ENCODE measurements at regions not wholly inside any gene's neighbourhood (a gene's known extent, or its start where the extent isn't known, plus 50 kb on each side); places are given as distances from the start of the nearest gene placed in this dataset.

DNA sequence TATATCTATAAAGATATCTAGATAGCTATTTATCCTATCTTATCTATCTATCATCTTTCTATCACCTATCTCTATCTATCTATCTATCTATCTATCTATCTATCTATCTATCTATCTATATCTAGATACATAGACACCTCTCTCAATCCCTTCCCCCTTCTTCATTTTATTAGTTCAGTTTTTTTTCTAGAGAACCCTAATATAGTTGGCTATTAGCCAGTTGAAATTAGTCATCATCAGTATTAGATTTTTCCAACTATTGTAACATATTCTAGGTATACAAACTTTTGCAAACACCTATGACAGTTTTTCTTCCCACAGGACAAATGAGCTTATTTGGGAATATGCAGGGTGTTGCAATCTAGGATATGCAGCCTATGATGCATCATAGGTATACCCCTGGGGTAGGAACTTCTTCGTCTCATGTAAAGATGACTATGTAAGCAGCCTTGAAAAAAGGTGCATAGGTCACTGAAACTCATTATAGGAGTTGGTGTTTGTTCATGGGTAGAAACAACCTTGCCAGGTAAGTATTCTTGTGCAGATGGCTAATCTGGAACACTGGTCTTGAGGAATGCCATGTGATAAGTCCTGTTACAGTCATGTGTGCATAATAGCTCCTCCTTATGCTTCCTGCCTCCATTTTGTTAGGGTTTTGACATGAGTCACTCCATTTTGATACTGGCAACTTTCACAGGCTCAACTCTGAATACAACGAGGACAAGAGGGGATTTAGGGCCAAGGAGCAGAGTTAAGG, 160.7 kb upstream of the ZSWIM2 start:
- no peak overlapping the region for H3K27ac ChIP-seq
- ATAC-seq = no peak
- H3K4me3 ChIP-seq = no peak overlapping the region
- no peaks in the 10 kb centered on the region for H3K4me1 ChIP-seq
- WGBS, 2 donors (ENCODE audit: low coverage in 1 of 2) = 86 to 93% methylated on average over 2 of the region's 2 CpGs
- H3K27me3 ChIP-seq = no peaks in the 10 kb centered on the region
- TF ChIP-seq POLR2AphosphoS5 (IDR thresholded peaks at IDR 0.05) (no peak), POLR2A (IDR thresholded peaks at IDR 0.05) (no peak), EP300 (IDR thresholded peaks at IDR 0.05) (no peak)
- TF ChIP-seq, protein P1, sequence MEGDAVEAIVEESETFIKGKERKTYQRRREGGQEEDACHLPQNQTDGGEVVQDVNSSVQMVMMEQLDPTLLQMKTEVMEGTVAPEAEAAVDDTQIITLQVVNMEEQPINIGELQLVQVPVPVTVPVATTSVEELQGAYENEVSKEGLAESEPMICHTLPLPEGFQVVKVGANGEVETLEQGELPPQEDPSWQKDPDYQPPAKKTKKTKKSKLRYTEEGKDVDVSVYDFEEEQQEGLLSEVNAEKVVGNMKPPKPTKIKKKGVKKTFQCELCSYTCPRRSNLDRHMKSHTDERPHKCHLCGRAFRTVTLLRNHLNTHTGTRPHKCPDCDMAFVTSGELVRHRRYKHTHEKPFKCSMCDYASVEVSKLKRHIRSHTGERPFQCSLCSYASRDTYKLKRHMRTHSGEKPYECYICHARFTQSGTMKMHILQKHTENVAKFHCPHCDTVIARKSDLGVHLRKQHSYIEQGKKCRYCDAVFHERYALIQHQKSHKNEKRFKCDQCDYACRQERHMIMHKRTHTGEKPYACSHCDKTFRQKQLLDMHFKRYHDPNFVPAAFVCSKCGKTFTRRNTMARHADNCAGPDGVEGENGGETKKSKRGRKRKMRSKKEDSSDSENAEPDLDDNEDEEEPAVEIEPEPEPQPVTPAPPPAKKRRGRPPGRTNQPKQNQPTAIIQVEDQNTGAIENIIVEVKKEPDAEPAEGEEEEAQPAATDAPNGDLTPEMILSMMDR (IDR thresholded peaks at IDR 0.05) = no peak
- H3K9me3 ChIP-seq = no peaks in the 10 kb centered on the region
- H3K36me3 ChIP-seq = no peaks in the 10 kb centered on the region

DNA sequence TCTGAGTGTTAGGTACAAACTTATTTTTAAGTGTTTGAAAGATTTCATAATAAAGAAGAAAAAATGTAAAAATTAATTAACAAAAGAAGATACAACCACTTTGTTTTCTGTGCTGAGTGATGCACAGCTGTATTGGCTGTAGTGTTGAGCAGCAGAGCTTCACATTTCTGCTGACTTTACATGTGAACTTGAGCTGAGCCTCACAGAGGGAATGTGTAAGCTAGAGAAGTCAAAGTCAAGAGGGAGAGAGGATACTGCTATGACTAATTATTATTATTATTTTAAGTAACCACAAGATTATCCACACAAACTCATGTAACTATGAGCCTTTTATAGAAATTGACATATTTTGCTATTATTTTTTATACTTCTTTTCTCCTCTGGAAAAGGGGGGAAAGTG, 159.1 kb upstream of the ZSWIM2 start:
- no peaks in the 10 kb centered on the region for H3K9me3 ChIP-seq
- TF ChIP-seq, protein P1 (IDR thresholded peaks at IDR 0.05) = no peak
- no peak for TF ChIP-seq POLR2A (IDR thresholded peaks at IDR 0.05)
- no peaks in the 10 kb centered on the region for H3K36me3 ChIP-seq
- no peak overlapping the region for H3K27ac ChIP-seq
- H3K27me3 ChIP-seq = no peaks in the 10 kb centered on the region
- H3K4me3 ChIP-seq = no peak overlapping the region
- ATAC-seq = no peak
- no peaks in the 10 kb centered on the region for H3K4me1 ChIP-seq

DNA sequence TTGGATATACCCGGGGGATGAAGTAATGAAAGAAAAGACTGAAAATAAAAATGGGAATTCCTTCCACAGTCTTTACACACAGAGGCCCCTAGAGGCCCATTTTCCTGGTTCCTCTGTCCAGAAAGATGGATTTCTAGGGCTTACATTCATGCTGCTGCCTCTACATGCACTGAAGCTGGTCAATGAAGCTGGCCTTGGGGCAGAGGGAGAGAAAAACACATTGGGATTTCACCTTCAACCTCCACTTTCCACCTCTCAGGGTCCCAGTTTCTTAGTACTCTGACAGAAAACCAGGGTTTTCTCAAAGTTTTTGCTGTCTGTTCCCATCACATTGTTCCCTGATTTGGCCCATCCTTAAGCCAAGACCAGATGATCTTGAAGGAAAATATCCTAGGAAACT, 154.6 kb upstream of the ZSWIM2 start:
- ATAC-seq = no peak
- 67% methylated on average over 1 of the region's 1 CpG; no CpG with 5 or more reads in 1 of the 2 donors for WGBS, 2 donors (ENCODE audit: low coverage in 1 of 2)
- H3K27ac ChIP-seq = no peak overlapping the region
- H3K4me1 ChIP-seq = no peaks in the 10 kb centered on the region
- no peaks in the 10 kb centered on the region for H3K27me3 ChIP-seq
- no peaks in the 10 kb centered on the region for H3K36me3 ChIP-seq
- H3K4me3 ChIP-seq = peak overlapping the region; percentile 2 to 11
- peaks cover 0 to 5% (median 0%) of the 10 kb centered on the region in 3 donors for H3K9me3 ChIP-seq
- TF ChIP-seq POLR2AphosphoS5 (IDR thresholded peaks at IDR 0.05) (no peak), EP300 (IDR thresholded peaks at IDR 0.05) (no peak), POLR2A (IDR thresholded peaks at IDR 0.05) (no peak)
- TF ChIP-seq, protein P1 (IDR thresholded peaks at IDR 0.05) = no peak

DNA sequence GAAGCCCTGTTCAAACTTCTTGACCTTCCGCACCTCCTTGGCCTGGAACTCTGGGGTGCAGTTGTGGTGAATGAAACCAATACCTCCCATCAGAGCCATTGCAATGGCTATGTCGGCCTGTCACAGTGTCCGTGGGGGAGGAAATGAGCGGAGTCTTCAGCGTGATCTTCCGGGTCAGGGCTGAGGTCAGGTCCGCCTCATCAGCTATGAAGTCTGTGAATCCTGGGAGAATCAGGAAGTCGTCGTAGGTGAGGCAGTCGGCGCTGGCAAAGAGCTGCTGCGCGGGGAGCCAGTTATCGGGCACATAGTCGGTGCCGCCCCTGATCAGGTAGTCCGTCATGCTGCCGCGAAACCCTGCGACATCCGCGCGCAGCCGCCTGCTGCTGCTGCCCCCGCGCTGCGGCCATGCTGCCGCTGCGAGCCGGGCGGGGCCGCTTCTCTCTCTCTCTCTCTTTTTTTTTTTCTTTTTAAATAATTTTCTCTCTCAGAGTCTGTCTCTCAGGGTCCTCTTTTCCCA, 154.1 kb upstream of the ZSWIM2 start:
- Histone ChIP-seq H3K9me3 (peaks cover 0 to 5% (median 0%) of the 10 kb centered on the region in 3 donors), H3K27ac (no peak overlapping the region), H3K27me3 (no peaks in the 10 kb centered on the region), H3K36me3 (no peaks in the 10 kb centered on the region), H3K4me1 (no peaks in the 10 kb centered on the region), H3K4me3 (peak overlapping the region; percentile 2 to 11)
- TF ChIP-seq POLR2AphosphoS5 (IDR thresholded peaks at IDR 0.05) = no peak
- no peak for TF ChIP-seq POLR2A (IDR thresholded peaks at IDR 0.05)
- WGBS, 2 donors (ENCODE audit: low coverage in 1 of 2) = 41 to 83% methylated on average over 6 to 21 of the region's 32 CpGs
- no peak for ATAC-seq

DNA sequence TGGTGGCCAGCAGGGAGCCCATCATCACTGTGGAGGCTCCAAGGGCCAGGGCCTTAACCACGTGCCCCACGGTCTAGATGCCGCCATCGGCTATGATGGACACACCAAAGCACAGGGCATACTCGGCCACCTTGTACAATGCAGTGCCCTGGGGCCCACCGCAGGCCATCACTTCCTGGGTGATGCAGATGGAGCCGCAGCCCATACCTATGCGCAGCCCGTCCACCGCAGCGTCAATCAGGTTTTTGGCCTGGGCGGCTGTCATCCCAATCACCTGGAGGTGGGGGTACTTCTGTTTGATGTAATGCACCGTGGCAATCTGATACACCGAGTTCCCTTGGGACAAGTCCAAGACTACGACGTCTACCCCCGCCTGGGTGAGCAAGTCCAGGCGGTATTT, 153.3 kb upstream of the ZSWIM2 start:
- H3K27ac ChIP-seq = no peak overlapping the region
- no peak for ATAC-seq
- no peaks in the 10 kb centered on the region for H3K27me3 ChIP-seq
- peaks cover 0 to 5% (median 0%) of the 10 kb centered on the region in 3 donors for H3K9me3 ChIP-seq
- no peaks in the 10 kb centered on the region for H3K36me3 ChIP-seq
- TF ChIP-seq, protein P1 (IDR thresholded peaks at IDR 0.05) = no peak
- TF ChIP-seq POLR2AphosphoS5 (IDR thresholded peaks at IDR 0.05) = no peak
- no peak for TF ChIP-seq POLR2A (IDR thresholded peaks at IDR 0.05)
- TF ChIP-seq EP300 (IDR thresholded peaks at IDR 0.05) = no peak
- H3K4me3 ChIP-seq = no peak overlapping the region
- WGBS, 2 donors (ENCODE audit: low coverage in 1 of 2) = 96% methylated on average over 9 of the region's 18 CpGs; no CpG with 5 or more reads in 1 of the 2 donors
- H3K4me1 ChIP-seq = no peaks in the 10 kb centered on the region

All from gastroesophageal sphincter (tissue), 4 donors.